ENCODE measurements at regions not wholly inside any gene's neighbourhood (a gene's known extent, or its start where the extent isn't known, plus 50 kb on each side); places are given as distances from the start of the nearest gene placed in this dataset.
"Not testable (repeated sequence)": the region's sequence is repeated elsewhere in the genome, so short reads cannot be mapped to it uniquely, and the experiment has no call there.

DNA sequence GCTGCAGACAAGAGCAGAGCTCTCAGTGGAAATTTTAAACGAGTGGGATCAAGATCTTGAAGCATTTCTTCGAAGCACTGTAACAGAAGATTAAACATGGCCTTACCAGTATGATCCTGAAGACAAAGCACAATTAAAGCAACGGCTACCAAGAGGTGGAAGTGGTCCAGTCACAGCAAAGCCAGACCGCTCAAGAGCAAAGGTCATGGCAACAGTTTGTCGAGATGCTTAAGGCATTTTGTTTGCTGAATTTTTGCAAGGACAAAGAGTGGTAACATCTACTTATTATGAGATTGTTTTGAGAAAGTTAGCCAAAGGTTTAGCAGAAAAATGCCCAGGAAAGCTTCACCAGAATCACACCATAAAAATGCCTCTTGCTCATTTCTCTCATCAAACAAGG, 153.4 kb upstream of the CARMIL1 start:
- DNase-seq: no peak

DNA sequence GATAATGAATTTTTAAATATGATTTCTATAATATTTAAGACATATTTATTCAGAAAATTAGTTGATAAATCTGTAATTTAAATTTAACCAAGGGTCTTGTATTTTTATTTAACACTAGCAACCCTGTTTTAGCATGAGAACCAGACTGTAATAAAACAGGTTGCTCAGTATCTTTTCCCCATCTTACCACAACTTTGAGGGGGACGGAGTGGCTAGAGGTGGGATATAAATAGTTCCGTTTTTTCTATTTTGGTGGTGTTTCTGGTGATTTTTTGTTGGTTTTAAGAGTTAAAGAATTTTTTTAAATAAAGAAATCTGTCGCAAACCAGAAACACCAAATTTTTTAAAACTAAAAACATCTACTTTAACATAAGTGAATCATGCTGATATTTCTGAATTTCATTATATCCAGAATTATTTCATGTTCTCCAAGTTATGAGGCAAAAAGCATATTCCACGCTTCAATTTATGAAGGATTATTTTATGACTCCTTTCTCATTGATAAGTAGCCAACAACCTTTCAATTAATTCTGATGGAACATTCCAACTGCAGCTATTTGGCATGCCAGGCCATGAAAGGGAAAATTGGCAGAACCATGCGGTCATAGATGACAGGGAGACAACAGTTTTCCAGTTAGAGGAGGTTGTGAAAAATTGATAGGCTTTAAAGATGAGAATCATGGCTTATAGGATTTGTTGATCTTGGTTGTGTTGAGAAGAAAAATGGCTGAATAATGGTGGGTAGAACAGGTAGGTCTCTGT, 151.9 kb upstream of the CARMIL1 start:
- DNase-seq: no peak

DNA sequence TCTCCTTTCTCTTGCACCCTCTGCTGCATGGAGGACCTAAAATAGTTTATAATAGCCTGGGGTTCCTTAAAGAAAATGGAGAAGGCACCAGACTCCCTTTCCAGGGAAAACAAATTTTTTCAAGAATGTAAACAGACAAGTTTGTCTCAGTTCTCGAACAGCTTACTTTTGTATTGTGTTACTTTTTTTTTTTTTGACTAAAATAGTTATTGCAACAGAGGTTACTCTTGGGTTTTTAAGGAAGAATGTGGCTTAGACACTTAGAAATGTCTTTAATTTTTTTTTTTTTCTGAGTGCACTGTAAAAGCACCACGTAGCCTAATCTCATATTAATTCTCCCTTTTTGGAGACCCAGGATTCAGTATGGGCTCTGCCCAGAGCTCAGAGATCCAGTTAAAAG, 148.7 kb upstream of the CARMIL1 start:
- DNase-seq: no peak

DNA sequence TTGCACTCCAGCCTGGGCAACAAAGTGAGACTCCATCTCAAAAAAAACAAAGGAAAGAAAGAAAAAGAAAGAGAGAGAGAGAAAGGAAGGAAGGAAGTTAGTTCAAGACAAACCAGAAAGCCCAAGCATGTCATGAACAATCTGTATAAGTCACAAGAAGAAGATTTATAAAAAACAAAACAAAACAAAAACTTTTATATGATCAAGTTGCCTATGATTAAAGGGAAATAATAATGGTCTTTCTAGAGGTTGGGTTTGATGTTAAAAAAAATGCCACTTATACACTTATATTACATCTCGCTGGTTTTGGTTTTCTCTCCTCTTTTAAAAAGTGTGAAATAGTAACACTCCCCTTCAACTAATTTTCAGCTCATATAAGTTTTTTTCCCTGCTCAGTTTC, 146.2 kb upstream of the CARMIL1 start:
- no peak for DNase-seq

DNA sequence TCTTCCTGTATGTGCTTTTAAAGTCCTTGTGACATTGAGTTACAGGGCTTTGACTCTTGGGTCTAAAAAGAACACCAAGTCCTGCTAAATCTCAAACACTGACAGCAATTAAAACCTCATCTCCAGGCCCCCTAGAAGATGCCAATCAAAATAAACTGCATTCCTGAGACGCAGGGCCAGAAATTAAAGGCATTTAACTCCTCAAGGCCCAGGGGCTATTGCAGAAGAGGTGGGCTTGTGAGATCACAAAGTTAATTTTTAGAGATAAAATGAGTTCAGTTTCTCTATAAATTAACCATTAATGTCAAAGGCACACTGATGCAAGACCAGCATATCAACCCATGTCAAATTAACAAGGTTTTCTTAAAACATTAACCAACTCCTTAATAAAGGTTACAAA, 145.6 kb upstream of the CARMIL1 start:
- no peak for DNase-seq

DNA sequence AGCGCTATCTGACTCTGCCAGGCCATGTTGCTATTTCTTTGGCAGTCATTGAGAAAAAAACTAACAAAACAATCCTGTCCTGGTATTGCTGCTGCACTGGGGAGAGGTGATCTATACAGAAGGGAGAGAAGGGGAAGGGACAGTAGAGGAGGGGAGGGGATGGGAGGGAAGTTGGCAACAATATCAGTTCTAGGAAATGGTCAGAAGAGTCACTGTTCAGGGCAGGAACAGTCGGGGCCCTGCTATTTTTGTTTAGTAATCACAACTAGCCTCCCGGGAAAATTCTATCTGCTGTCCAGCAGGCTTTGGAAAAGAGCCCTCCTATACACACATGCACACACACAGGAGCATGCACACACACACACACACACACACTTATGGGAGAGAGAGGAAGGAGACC, 142.3 kb upstream of the CARMIL1 start:
- peak; percentile 48 for DNase-seq

DNA sequence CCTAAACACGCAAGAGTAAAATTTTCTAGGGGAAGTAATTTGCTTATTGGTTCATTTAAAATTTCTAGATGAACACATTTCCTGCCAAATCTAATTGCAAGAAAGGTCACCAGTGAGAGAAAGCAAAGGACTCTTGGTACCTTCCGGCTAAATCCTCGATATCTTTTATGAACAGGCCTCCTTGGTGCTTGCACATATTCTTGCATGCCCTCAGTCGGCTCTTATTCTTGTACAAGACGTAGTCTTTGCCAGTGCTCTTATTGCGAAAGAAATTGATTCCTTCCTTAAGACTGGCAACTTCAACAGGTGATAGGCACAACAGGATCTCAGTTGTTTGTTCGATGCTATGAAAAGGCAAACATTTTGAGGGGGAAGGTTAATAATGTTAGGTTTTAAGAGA, 141.7 kb upstream of the CARMIL1 start:
- no peak for DNase-seq

DNA sequence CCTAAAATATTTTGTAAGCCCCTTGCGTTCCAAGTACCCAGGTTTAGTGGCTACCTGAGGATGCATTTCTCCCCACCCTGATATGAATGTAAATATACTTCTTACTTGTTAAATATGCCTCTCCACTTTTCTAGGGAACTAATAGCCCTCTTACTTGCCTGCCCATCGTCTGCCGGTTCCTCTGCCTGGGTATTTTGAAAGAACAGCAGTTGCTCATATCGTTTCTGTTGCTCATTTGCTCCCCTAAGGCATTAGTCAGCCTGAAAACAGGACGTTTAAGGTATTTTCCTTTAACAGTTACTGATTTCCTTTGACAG, 141.3 kb upstream of the CARMIL1 start:
- no peak for DNase-seq

DNA sequence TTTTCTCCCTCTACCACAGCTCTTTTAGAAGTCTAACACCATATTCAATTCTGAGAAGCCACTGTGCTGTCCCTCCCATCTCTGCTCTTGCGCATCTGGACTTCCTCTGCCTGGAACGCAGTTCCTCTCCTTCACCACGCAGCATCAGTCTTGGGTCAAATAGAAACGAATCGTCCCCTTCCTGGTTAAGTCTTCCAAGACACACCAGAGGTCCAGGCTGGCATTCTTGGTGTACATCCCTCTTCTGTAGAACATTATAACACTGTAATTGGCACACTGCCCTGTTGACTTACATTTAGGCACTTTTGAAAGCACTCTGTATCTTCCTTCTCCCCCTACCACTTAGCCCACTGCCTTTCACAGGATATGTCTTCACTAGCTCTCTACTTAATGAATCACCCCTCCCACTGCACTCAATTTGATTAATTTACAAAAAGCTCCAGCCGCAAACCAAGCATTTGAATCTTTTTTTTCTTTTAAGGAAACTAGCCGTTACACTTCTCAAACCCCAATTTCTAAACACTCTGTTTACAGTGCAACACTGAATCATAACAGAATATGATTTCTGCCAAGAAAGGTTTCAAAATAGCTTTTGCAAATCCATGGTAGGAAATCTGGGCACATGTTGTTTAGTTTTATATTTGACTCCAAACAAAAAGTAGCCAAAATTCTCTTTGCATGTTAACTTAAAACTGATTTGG, 140.8 kb upstream of the CARMIL1 start:
- DNase-seq: peak; percentile 75

DNA sequence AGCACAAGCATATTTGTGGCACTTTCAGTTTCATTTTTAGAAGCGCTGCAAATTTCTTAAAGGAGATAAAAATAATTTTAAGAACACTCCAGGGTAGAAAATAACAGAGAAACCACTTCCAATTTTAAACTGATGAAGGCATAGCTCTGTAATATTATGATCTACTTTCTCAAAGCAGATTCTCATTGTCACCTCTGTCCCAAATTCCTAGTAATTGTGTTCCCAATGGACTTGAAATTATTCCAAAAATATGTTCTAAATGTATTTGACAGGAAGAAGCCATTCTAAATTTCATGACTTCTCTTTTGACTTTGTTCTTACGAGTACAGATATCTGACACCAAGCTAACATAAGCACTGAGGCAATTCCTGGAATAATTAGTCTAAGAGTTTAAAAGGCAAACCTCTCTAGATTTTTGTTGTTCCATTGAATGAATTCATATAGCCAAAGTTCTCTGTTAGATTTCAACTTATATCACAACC, 140.2 kb upstream of the CARMIL1 start:
- no peak for DNase-seq

DNA sequence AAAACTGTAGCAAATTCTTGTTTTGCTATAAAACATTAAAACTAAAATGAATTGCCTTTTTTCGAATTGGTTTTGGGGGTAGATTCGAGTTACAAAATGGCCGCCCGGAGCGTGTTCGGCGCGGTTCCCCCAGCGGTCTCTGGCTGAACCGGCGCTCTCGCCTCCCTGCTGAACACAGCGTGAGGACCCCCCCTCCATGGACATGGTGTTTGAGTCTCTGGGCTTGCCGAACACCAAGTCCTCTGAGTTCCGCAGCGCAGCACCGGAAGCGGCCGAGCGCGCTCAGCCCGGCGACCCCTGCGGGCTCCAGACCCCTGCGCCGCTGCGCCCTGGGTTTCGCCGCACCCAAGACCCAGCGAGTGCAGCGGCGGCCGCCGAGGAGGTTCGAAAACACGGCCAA, 139.6 kb upstream of the CARMIL1 start:
- DNase-seq: not testable (repeated sequence)

DNA sequence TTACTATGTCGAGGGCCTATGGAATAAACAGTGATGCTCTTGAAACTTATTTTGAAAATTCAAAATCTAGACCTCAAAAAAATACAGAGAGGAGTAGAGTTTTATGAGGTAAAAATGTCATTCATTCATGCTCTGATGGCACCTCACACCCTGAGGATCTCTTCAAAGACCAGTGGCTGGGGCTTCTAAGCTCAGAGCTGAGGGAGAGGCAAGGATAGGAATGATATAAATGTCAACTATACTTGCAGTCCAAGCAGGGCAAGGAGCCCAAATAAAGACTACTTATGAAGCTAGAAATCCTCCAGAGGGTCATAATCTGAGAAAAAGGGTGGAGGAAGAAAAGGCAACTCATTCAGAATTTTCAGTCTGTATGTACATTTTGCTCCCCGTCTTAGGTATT, 136.7 kb upstream of the CARMIL1 start:
- DNase-seq: no peak

DNA sequence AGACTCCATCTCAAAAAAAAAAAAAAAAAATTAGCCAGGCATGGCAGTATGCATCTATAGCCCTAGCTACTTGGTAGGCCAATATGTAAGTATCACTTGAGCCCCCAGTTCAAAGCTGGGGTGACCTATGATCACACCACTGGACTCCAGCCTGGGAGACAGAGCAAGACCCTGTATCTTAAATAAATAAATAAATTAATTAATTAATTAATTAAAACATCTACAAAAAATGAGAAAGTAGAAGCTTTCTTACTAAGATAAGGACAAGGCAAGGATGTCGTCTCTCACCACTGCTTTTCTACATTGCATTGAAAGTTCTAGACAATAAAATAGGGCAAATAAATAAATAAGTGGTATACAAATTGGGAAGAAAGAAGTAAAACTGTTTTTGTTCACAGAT, 134.3 kb upstream of the CARMIL1 start:
- DNase-seq: no peak

DNA sequence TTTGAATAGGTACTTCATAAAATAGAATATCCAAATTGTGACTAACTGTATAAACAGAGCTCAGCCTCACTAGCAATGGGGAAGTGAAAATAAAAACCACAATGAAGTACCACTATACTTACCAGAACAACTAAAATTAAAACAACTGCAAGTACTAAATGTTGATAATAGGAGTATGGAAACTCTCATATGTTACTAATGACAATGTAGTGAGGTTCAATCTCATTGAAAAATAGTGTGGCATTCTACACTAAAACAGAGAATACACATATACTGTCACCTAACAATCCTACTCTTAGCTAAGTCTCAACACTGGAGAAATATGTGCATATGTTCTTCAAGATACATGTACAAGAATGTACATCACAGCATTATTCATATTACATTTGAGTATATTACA, 132.0 kb upstream of the CARMIL1 start:
- DNase-seq: no peak

DNA sequence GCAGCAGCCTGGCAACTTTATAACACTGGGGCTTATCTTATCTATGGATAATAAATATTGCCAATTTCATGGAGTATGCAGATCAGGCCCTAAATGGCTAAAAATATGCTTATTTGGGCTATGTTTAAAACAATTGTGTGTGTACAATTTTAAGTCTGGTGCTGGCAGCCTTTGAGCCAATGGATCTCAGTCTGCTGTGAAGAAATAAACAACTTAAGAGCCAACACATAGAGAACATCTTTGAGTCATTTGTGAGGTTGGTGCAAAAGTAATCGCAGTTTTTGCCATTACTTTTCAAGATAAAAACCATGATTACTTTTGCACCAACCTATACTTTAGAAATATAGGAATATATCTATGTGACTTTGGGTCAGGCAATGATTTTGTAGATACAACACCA, 129.1 kb upstream of the CARMIL1 start:
- no peak for DNase-seq

DNA sequence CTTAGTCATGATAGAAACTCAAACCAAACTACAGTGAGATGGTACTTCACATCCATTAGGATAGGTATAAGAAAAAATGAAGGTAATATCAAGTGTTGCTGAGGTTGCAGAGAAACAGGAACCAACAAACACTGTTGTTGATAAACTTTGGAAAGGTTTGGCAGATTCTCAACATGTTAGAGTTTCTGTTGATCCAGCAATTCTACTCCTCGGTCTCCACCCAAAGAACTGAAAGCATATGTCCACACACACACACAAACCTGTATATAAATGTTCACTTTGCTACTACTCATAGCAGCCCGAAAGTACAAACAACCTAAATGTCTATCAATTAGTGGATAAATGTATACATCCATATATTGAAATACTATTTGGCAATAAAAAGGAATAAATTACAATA, 128.3 kb upstream of the CARMIL1 start:
- no peak for DNase-seq

DNA sequence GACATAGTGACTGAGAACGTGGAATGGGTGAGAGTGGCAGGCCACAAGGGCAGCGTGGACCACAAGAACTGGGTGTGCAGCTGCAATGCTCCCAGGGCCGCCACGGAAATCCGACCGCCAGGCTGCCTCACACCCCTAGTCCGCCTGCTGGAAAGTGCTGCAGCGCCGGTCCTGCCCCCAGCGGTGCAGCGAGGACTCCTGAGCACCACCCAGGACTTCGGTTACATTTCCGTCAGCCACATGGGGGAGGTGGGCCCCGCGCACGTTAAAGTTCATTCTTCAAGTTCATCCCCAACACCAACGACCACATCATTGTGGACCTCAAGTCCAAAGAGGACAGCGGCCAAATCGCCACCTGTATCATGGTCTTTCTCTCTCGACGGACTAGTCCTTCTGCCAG, 126.1 kb upstream of the CARMIL1 start:
- no peak for DNase-seq

DNA sequence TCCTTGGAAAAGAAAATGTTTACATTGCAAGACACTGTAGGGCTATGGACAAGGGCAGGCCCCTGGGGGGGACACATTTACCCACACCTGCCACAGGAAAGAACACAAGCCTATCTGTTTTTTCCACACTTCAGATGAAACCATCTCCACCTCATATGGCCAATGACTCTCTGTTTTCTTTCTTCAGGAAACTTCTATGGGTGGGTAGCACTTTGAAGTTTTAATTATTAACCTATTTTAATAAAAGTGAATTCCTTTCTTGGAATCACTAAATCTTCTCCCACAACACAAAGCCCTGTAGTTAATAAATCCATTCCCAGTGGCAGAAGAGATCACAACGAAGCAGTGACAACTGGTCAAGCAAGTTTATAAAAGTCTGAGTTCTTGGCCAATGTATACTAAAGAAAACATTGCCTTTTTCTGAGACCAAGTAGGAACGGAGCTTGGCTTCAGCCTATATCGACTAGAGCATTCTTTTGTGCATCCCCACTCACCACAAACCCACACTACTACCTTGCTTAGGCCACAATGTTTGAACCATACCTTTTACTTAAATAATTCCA, 125.1 kb upstream of the CARMIL1 start:
- DNase-seq: no peak

DNA sequence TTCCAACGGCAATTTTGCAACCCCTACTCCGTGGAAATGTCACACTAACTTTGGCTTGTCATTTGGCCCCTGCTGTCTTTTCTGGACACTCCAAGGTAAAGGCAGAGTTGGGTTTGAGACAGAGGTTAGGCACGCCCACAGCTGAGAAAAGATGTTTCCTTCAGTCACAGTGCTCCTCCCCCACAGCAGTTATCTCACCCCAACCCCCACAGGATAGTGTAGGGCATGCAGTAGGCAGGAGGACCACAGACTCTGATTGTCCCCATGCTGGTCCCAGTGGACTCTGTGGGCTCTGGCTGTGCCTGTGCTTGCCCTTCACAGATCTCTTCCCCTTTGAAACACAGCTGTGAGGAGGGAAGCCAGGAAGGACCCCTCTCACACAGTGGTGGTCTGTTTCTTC, 124.0 kb upstream of the CARMIL1 start:
- no peak for DNase-seq

DNA sequence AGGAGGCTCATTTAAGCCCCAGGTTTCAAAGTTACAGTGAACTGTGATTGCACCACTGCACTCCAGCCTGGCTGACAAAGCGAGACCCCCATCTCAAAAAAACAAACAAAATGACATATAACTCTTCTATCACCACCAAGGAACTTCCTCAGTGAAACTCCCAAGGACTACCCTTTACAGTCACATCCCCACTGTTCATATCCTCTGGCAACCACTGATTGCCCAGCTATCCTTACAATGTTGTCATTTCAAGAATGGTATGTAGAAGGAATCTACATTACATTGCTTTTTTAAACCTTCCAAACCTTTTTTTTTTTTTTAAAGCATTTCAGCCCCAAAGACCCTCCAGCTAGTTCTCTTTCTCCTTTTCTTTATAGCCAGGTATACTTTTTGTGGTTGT, 123.1 kb upstream of the CARMIL1 start:
- no peak for DNase-seq

DNA sequence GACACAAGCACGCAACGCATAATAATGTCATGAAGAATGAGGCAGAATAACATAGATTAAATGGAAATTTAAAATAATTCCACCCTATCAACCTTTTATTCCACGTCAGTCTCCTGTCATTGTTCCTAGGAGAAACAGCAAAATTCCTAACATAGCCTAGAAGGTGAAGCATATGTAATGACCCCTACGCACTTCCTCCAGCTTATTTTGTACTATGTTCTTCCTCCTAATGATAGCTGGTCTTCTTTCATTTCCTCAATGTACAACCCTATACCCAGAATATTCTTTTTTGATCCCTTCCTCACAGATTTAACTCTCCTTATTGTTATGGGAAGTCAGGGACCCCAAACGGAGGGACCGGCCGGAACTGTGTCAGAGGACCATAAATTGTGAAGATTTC, 122.0 kb upstream of the CARMIL1 start:
- no peak for DNase-seq

DNA sequence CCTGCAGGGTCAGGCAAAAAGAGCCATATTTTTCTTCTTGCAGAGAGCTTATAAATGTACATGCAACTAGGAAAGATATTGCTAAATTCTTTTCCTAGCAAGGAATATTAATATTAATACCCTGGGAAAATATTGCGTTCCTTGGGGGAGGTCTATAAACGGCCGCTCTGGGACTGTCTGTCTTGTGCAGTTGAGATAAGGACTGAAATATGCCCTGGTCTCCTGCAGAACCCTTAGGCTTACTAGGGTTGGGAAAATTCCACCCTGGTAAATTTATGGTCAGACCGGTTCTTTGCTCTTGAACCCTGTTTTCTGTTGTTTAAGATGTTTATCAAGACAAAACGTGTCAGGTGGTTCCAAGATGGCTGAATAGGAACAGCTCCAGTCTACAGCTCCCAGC, 121.3 kb upstream of the CARMIL1 start:
- DNase-seq: no peak

DNA sequence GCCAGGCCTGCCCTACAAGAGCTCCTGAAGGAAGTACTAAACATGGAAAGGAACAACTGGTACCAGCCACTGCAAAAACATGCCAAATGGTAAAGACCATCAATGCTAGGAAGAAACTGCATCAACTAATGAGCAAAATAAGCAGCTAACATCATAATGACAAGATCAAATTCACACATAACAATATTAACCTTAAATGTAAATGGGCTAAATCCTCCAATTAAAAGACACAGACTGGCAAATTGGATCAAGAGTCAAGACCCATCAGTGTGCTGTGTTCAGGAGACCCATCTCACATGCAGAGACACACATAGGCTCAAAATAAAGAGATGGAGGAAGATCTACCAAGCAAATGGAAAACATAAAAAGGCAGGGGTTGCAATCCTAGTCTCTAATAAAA, 119.0 kb upstream of the CARMIL1 start:
- DNase-seq: not testable (repeated sequence)

DNA sequence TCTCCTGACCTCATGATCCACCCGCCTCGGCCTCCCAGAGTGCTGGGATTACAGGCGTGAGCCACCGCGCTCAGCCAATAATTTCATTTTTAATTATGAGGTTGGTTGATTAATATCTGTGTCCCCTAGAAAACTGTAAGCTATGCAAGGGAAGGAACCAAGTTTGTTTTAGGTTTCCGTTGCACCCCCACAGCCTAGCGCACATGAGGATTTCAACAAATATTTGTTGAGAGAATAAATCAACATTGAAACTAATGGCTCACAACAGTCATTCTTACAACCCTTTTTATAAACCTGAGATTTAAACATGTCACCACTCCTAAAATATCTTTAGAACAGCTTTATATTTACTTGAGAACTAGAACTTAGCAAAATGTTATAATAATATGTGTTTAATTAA, 114.0 kb upstream of the CARMIL1 start:
- DNase-seq: no peak
